ENCODE measurements at regions not wholly inside any gene's neighbourhood (a gene's known extent, or its start where the extent isn't known, plus 50 kb on each side); places are given as distances from the start of the nearest gene placed in this dataset.

DNA sequence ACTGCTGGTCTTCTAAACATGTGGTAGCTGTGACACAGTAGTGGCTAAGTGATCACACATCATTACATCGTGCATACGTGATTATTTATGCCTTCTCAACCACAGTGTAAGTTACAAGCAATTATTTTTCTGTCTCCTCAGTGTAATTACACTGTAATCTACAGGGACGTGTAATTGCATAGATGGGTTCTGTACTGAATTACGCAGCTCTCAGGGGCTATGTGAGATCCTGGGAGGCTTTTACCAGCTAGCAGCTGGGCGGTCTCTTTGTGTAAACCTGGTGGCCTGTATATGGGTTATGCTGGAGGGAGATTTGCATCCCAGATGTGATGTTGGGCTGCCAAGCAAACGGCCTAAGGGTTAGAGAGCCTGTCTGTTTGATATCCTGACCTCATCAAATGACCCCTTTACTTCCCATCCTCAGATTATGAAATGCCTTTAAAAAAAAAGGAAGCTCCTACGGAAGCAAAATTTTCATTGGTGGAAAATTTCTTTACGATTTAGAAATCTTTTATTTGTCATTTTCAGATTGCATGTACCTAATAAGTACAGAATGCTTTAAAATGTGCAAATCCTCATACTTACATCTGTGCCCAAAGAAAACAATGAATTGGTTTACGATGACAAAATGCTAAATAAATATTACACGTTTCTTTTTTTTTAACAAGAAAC is 402.8 kb upstream of the JAG1 start:
- Histone ChIP-seq H3K4me1 (no peaks in the 10 kb centered on the region), H3K9me3 (no peaks in the 10 kb centered on the region), H3K27ac (no peak overlapping the region), H3K27me3 (no peaks in the 10 kb centered on the region), H3K4me3 (no peak overlapping the region), H3K36me3 (no peaks in the 10 kb centered on the region)
- no peak for DNase-seq
- TF ChIP-seq, protein P1, sequence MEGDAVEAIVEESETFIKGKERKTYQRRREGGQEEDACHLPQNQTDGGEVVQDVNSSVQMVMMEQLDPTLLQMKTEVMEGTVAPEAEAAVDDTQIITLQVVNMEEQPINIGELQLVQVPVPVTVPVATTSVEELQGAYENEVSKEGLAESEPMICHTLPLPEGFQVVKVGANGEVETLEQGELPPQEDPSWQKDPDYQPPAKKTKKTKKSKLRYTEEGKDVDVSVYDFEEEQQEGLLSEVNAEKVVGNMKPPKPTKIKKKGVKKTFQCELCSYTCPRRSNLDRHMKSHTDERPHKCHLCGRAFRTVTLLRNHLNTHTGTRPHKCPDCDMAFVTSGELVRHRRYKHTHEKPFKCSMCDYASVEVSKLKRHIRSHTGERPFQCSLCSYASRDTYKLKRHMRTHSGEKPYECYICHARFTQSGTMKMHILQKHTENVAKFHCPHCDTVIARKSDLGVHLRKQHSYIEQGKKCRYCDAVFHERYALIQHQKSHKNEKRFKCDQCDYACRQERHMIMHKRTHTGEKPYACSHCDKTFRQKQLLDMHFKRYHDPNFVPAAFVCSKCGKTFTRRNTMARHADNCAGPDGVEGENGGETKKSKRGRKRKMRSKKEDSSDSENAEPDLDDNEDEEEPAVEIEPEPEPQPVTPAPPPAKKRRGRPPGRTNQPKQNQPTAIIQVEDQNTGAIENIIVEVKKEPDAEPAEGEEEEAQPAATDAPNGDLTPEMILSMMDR (IDR thresholded peaks at IDR 0.05) = no peak
- TF ChIP-seq POLR2A (IDR thresholded peaks at IDR 0.05) = no peak

DNA sequence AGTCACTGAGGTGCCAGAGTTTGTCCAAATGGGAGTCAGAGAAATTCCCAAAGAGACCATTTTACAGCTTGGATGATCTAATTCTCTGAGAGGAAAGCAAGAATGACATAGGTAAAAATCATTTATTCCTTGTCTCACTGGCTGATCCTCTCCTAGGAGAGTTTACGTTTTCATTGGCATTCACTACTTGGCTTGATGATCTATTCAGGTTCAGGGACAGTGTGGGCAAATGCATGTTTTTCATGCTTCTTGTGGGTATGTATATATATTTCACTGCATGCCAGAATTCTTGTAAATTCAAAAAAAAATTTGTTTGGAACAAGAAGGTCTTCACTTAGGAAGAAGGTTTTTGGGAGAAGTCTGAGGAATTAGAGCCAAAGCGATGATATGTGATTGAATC is 403.4 kb upstream of the JAG1 start:
- no peak for TF ChIP-seq POLR2A (IDR thresholded peaks at IDR 0.05)
- TF ChIP-seq, protein P1 (IDR thresholded peaks at IDR 0.05) = no peak

DNA sequence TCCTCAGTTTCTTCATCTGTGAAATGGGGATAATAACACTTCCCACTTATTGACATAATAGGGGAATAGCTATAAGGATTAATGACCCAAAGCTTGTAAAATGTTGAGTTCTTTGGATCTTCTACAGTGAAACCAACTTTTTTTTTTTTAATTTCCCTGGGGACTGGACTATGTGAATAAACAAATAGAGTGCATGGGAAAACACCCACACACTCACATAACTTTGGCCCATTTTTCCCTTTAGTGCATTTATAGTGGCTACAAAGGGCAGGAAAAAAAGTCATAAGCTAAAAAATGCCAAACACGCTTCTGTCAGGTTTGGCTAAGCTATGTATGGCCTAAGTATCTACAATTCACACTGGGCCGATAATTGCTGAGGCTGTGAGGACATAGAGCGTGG is 406.2 kb upstream of the JAG1 start:
- Histone ChIP-seq H3K27me3 (no peaks in the 10 kb centered on the region), H3K27ac (no peak overlapping the region), H3K9me3 (no peaks in the 10 kb centered on the region), H3K36me3 (no peaks in the 10 kb centered on the region), H3K4me3 (no peak overlapping the region), H3K4me1 (no peaks in the 10 kb centered on the region)
- no peak for DNase-seq
- no peak for TF ChIP-seq POLR2A (IDR thresholded peaks at IDR 0.05)
- TF ChIP-seq, protein P1 (IDR thresholded peaks at IDR 0.05) = no peak

More for the DNA sequence above, 403.4 kb upstream of the JAG1 start:
- no peak overlapping the region for H3K4me3 ChIP-seq
- H3K36me3 ChIP-seq = no peaks in the 10 kb centered on the region
- no peak for DNase-seq
- no peaks in the 10 kb centered on the region for H3K27me3 ChIP-seq
- H3K9me3 ChIP-seq = no peaks in the 10 kb centered on the region
- H3K27ac ChIP-seq = no peak overlapping the region
- no peaks in the 10 kb centered on the region for H3K4me1 ChIP-seq

DNA sequence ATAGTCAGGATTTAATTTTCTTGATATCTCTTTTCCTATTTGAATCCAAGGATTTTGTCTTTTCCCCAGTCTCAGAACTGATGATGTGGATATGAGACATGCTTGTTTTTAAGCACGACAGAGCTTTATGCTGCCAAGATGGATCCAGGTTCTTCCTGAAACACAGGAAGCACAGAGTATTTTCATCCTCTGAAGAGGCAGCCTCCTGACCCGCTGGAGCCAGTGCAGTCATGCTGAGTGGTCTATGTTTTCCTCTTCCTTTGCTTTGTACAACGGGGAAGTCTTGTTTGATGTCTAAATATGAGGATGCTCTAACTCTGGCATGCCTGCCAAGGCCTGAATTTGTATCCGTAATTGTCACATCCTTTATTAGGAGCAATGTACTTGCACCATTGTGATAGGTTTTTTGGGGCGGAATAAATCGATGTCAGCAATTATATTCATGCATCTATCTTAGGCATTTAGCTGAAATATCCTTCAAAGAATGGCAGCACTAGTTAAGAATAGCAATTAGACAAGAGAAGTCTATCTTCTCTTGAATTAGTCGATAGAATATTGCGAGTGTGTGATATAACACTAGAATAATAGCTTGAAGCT is 407.1 kb upstream of the JAG1 start:
- Histone ChIP-seq H3K4me3 (no peak overlapping the region), H3K4me1 (no peaks in the 10 kb centered on the region), H3K27me3 (no peaks in the 10 kb centered on the region), H3K27ac (no peak overlapping the region), H3K9me3 (no peaks in the 10 kb centered on the region), H3K36me3 (no peaks in the 10 kb centered on the region)
- no peak for DNase-seq
- TF ChIP-seq, protein P1 (IDR thresholded peaks at IDR 0.05) = no peak
- TF ChIP-seq POLR2A (IDR thresholded peaks at IDR 0.05) = no peak

- no peak overlapping the region for H3K27ac ChIP-seq
- H3K9me3 ChIP-seq = no peaks in the 10 kb centered on the region
- TF ChIP-seq, protein P1 (IDR thresholded peaks at IDR 0.05) = no peak
- TF ChIP-seq POLR2A (IDR thresholded peaks at IDR 0.05) = no peak
- no peaks in the 10 kb centered on the region for H3K36me3 ChIP-seq
- H3K4me1 ChIP-seq = no peaks in the 10 kb centered on the region
- no peaks in the 10 kb centered on the region for H3K27me3 ChIP-seq
- DNase-seq = no peak
- no peak overlapping the region for H3K4me3 ChIP-seq
Measured at GRCh38 chr20:11083841-11084240, 410.0 kb upstream of the JAG1 start.

Measured in Peyer's patch (tissue), 4 donors.